ENCODE measurements at regions not wholly inside any gene's neighbourhood (a gene's known extent, or its start where the extent isn't known, plus 50 kb on each side); places are given as distances from the start of the nearest gene placed in this dataset.
"Not testable (repeated sequence)": the region's sequence is repeated elsewhere in the genome, so short reads cannot be mapped to it uniquely, and the experiment has no call there.

GRCh38 chr5:56732121-56732520 lies 83.2 kb upstream of the MAP3K1 start:
- no peak for DNase-seq (ENCODE audit: low read depth)

DNA sequence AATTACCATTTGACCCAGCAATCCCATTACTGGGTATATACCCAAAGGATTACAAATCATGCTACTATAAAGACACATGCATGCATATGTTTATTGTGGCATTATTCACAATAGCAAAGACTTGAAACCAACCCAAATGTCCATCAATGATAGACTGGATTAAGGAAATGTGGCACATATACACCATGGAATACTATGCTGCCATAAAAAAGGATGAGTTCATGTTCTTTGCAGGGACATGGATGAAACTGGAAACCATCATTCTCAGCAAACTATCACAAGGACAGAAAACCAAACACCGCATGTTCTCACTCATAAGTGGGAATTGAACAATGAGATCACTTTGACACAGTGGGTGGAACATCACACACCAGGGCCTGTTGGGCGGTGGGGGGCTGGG lies 83.9 kb upstream of the MAP3K1 start:
- DNase-seq (ENCODE audit: low read depth): not testable (repeated sequence)

GRCh38 chr5:56729488-56729887 lies 85.9 kb upstream of the MAP3K1 start:
- DNase-seq (ENCODE audit: low read depth): no peak

- DNase-seq (ENCODE audit: low read depth): no peak
Observed at GRCh38 chr5:56725711-56726411, 89.5 kb upstream of the MAP3K1 start.

- not testable (repeated sequence) for DNase-seq (ENCODE audit: low read depth)
Observed at GRCh38 chr5:56724857-56725256, 90.5 kb upstream of the MAP3K1 start.

DNA sequence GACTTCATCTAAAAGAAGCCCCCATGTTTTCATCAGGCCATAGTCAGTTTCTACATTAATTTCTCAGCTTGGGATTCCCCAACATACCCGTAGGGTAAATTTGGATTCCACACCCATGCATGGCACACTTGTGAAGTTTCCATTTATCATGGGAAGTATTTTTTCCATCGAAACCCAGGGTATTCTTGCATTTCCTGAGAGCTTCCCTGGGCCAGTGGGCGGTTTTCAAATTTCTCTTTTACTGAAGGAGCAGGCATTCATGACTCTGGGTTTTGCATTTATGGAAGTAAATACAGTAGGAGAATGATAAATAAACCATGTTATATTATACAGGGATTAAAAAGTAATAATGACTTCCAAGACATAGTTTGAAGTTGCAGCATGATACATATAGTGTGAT lies 93.0 kb upstream of the MAP3K1 start:
- no peak for DNase-seq (ENCODE audit: low read depth)

DNA sequence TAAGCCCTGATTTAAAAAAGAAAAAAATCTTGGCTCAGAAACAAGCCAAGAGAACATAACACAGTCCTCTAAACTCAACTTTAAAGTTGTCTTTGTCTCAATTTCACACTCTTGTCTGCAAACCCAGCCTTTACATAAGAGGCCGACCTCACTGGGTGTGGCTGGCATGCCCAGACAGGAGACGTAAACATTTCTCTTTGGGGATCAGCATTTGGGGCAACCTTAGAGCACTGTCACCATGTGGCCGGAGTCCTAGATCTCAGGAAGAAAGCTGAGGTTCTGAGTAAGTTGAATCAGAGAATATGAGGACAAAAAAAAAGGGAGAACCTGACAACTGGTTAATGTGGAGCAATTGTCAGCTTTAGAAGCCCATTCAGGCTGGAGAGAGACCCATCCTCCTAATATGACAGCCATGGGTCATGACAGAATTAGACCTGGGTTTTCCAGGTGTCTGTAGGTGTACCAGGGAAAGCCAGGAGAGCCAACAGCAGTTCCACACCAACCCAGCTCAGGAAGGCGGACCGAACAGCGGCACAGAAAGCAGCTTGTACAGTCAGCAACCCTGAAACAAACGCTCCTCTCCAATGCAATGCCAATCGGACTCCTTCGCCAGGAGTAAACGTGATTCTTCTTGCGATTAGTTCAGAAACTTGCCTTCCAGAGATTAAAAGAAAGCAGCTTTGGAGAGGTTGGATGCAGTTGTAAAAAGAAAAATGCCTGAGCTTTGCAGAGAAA lies 97.9 kb upstream of the MAP3K1 start:
- DNase-seq (ENCODE audit: low read depth): no peak

DNA sequence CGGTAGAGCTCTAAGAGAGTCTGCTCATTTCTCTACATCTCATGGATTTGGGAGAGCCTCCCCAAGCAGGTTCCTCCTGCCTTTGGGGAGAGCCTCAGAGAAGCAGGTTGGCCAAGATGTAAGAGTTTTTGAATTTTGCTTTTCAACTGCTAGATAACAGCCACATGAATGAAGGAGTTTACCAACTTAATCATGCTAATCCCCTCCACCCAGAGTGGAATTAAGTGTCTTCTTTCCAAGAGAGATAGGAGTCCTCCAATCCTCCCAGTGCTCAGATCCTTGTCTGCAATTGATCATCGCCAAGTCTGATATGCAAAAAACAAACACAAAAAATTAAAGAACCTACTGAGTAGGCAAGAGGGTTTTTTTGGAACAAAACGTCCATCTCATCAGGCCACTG lies 99.4 kb upstream of the MAP3K1 start:
- DNase-seq (ENCODE audit: low read depth): no peak

DNA sequence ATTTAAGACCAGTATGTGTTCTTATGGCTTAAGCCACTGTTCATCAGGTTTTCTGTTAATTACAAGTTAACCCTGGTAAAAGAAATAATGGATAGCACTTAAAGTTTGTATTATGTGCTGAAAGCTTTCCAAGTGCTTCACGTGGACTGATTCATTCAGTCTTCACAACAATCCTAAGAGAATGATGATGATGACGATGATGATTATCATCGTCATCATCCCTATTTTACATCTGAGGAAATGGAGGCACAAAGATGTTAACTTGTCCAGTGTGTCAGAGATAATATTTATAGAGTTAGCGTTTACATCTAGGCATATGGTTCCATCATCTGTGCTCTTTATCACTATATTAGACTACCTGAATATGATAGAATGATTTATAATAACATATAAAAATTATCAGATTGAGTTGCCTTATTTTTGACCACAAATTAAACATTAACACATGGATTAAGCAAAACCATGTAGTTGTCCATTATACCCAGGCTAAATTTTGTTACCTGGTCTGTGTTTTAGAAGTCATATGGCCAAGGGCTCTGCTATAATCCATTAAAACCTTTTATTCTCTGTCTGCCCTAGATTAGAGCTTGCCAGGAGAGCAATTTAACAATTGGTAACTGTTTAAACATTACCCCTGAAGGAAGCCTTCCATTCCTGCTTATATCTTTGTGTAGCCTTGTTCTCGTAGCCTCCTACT lies 102.3 kb upstream of the MAP3K1 start:
- DNase-seq (ENCODE audit: low read depth): no peak

DNA sequence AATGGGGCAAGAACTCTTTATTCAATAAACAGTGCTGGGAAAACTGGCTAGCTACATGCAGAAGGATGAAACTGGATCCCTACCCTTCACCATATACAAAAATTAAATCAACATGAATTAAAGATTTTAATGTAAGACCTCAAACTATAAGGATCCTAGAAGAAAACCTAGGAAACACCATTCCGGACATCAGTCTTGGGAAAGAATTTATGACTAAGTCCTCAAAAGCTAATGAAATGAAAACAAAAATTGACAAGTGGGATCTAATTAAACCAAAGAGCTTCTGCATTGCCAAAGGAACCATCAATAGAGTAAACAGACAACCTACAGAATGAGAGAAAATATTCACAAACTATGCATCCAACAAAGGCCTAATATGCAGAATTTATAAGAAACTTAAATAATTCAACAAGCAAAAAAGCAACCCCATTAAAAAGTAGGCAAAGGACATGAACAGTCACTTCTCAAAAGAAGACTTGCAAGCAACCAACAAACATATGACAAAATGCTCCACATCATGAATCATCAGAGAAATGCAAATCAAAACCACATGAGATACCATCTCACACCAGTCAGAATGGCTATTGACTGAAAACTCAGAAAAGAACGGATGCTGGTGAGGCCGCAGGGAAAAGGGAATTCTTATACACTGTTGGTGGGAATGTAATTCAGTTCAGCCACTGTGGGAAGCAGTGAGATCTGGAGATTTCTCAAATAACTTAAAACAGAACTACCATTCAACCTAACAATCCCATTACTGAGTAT lies 104.3 kb upstream of the MAP3K1 start:
- DNase-seq (ENCODE audit: low read depth): no peak

DNA sequence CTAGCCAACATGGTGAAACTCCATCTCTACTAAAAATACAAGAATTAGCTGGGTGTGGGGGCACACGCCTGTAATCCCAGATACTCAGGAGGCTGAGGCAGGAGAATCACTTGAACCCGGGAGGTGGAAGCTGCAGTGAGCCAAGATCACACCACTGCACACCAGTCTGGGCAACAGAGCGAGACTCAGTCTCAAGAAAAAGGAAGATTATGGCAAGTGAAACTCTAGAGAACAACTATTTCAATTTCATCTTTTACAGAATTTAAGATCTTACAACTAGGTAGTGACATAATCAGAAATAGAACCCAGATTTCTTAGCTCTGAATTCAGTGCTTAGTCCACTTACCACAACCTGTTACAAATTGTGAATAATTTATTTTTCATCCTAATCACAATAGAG lies 108.8 kb upstream of the MAP3K1 start:
- DNase-seq (ENCODE audit: low read depth): no peak

DNA sequence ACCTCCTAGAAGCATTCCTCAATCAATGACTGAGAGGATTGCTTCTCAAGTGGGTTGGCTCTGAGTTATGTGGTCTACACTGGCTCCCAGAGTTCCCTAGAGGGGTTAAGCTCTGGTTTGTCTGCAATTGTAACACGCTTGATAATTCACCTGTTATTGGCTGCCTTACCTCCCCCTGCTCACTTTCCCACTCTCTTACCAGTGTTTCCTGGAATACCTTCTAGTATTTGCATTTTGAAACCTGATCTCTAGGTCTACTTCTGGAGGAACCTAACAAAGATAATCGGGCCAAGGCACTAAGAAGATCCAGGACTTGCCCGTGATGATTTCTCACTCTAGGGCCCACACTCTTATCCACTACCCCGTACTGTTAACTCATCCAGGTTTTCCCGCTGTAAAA lies 110.1 kb upstream of the MAP3K1 start:
- DNase-seq (ENCODE audit: low read depth): no peak

DNA sequence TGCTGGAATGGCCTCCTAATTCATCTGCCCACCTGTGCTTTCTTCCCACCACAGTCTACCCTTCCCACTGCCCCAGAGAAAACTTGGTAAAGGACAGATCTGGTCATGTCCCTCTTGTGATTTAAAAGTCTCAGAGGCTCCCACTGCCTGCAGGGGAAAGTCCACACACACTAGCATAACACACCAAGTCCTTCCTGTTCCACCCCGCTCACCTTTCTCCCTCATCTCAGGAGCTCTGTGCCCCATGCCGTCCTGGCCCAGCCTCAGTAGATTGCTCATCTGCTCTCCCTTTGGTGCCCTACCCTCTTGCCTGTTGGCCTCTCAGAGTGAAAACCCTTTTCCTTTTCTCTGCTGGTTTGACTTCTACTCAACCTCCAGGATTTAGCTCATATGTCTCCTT lies 111.4 kb upstream of the MAP3K1 start:
- DNase-seq (ENCODE audit: low read depth): no peak

DNA sequence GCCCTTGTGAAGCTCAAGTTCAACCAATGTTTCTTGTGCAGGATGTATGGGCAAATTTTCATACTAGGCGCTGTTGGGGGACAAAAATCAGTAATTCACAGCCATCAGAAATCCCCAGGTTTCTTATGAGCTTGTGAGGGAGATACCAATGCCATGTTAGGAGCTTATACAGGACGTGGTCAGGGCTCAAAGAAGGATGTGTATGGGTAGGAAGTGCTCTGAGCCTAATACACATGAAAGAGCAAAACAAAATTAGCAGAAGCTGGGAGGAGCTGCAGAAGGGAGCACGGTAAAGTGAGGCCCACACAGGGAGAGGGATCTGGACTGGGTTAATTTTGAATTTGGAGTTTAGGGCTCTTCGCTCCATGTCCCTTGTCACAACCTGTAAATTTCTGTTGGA lies 114.6 kb upstream of the MAP3K1 start:
- DNase-seq (ENCODE audit: low read depth): no peak

GRCh38 chr5:56699538-56699937 lies 115.8 kb upstream of the MAP3K1 start:
- no peak for DNase-seq (ENCODE audit: low read depth)

DNA sequence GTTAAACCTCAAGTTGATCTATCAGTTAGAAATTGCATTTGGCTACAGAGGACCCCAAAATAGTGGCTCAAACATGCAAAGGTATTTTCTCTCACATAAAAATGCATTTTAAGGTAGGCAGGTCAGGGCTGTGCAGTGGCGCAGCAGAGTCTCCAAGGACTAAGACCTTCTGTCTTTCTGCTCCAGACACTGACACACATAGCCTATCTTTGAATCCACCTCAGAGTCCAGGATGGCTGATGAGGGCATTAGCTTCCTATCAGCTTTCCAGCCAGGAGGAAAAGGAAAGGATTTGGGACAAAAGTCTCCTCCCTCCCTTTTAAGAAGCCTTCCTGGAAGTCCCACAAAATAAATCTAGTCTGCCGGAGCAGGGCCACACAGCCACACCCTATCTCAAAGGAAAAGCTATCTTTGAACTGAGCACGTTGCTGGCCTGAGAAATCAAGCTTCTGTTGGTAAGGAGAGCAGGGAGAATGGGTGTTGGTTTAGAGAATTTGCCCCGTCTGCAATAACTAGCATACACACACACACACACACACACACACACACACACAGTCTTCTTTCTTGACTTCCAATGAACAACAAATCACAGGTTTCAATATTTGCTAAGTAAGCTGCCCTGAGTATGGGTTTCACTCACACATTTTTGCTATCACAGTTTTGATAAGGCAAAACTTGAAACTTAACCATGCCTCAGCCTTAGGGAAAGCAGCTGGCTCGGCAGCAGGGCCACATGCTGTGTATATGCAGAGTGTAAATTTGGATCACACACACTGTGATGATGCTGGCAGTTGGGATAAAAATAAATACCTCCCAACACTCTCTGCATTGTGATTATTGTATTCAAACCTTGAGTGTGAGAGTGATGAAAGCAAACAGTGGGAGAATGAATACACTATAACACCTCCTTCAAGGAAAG lies 116.6 kb upstream of the MAP3K1 start:
- no peak for DNase-seq (ENCODE audit: low read depth)

- no peak for DNase-seq (ENCODE audit: low read depth)
Observed at GRCh38 chr5:56696900-56697299, 118.4 kb upstream of the MAP3K1 start.

- DNase-seq (ENCODE audit: low read depth): no peak
Observed at GRCh38 chr5:56693220-56693579, 122.1 kb upstream of the MAP3K1 start.

DNA sequence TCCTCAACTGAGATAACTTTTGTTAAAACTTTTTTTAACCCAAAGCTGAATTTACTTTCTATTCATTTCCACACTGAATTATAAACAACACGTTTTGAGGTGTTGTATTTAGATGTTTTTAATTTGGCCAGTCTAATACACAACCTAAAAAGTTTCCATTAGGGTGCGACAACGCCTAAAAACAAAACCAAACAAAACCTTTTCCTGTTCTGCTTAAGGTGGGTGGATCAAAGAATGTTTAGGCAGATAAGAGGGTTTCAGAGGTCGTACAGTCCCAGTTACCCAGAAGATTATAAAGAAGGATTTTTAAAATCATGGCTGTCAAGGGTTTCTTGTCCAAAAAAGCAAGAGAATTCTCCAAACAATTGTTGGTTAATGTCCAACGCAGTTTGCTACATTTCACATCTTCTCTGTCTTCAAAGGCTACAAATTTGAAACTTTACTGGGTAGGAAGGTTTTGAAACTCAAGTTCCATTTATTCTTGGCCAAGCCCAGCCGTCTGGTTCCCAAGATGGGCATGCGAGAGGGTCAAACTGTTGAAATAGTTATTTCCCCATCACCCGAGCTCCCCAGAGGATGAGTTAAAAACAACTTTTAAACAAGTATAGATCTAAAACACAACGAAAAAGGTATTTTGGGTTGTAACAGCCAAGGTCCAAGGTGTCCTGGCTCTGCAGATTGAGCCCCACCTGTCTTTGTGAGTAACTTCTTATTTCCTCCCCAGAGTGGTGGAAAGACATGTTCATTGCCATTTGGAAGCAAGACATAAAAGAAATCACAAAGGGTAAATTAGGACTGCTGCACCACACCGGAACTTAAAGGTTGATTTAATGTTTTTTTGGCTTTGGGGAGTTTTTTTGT lies 122.8 kb upstream of the MAP3K1 start:
- DNase-seq (ENCODE audit: low read depth): no peak

- DNase-seq (ENCODE audit: low read depth): peak; percentile 26
Observed at GRCh38 chr5:56688402-56688801, 126.9 kb upstream of the MAP3K1 start.

Data from CMK (cell line).